Trophoblast cell (in vitro differentiated cells and primary cell): ENCODE measurements at regions not wholly inside any gene's neighbourhood (a gene's known extent, or its start where the extent isn't known, plus 50 kb on each side); places are given as distances from the start of the nearest gene placed in this dataset.

ENCODE experiments used
- DNase-seq, 2 donors: peaks; one replicate each; pipeline ENCODE4 v3.0.0-alpha.2; 2016
- H2AFZ ChIP-seq: 2 replicates; pipeline ENCODE4 v1.6.1; 2013; ENCODE audit warnings: low read length, moderate library complexity, mild to moderate bottlenecking; ENCODE audit not compliant: insufficient read depth, poor library complexity
- H2AK5ac ChIP-seq: 2 replicates; pipeline ENCODE4 v1.6.1; 2013; ENCODE audit warnings: mild to moderate bottlenecking, low read length
- H2BK120ac ChIP-seq: 2 replicates; pipeline ENCODE4 v1.6.1; 2013; ENCODE audit warnings: low read length, mild to moderate bottlenecking, moderate library complexity; ENCODE audit not compliant: insufficient read depth, poor library complexity
- H2BK12ac ChIP-seq: 2 replicates; pipeline ENCODE4 v1.6.1; 2013; ENCODE audit warnings: mild to moderate bottlenecking, low read length, moderate library complexity
- H2BK5ac ChIP-seq: 2 replicates; pipeline ENCODE4 v1.6.1; 2013; ENCODE audit warnings: low read length, low read depth, moderate library complexity, mild to moderate bottlenecking; ENCODE audit not compliant: poor library complexity
- H3K14ac ChIP-seq: 2 replicates; pipeline ENCODE4 v1.6.1; 2013; ENCODE audit warnings: mild to moderate bottlenecking, low read length
- H3K18ac ChIP-seq: 2 replicates; pipeline ENCODE4 v1.6.1; 2013; ENCODE audit warnings: mild to moderate bottlenecking, low read length
- H3K23ac ChIP-seq: 2 replicates; pipeline ENCODE4 v1.6.1; 2013; ENCODE audit warnings: low read length
- H3K27ac ChIP-seq: 2 replicates; pipeline ENCODE4 v1.5.1; 2013; ENCODE audit warnings: low read depth, mild to moderate bottlenecking, inconsistent platforms, low read length, moderate library complexity
- H3K27me3 ChIP-seq: 2 replicates; pipeline ENCODE4 v1.6.1; 2013; ENCODE audit warnings: inconsistent platforms, mild to moderate bottlenecking, low read length, moderate library complexity; ENCODE audit not compliant: insufficient read depth
- H3K36me3 ChIP-seq, 2 experiments: 1 replicate in 1 of 2; 2 replicates in 1 of 2; pipeline ENCODE4 v1.6.1; 2013; ENCODE audit warnings: low read length in 2 of 2, mild to moderate bottlenecking in 2 of 2, moderate library complexity in 1 of 2; ENCODE audit not compliant: insufficient read depth in 2 of 2, control insufficient read depth in 1 of 2
- H3K4ac ChIP-seq: 2 replicates; pipeline ENCODE4 v1.6.1; 2013; ENCODE audit warnings: low read depth, mild to moderate bottlenecking, low read length, moderate library complexity
- H3K4me1 ChIP-seq, 2 experiments: 1 replicate in 1 of 2; 2 replicates in 1 of 2; pipeline ENCODE4 v1.6.1; 2013; ENCODE audit warnings: low read length in 2 of 2, mild to moderate bottlenecking in 2 of 2, moderate library complexity in 1 of 2; ENCODE audit not compliant: insufficient read depth in 2 of 2, control insufficient read depth in 1 of 2
- H3K4me2 ChIP-seq: 2 replicates; pipeline ENCODE4 v1.6.1; 2013; ENCODE audit warnings: inconsistent platforms, mild to moderate bottlenecking, low read length, moderate library complexity
- H3K4me3 ChIP-seq: 2 replicates; pipeline ENCODE4 v1.5.1; 2013; ENCODE audit warnings: mild to moderate bottlenecking, low read depth, low read length, inconsistent platforms
- H3K79me1 ChIP-seq: one replicate; pipeline ENCODE4 v1.6.1; 2013; ENCODE audit warnings: low read length
- H3K79me2 ChIP-seq: 2 replicates; pipeline ENCODE4 v1.6.1; 2013; ENCODE audit warnings: low read length, mild to moderate bottlenecking; ENCODE audit not compliant: control insufficient read depth, insufficient read depth, poor library complexity
- H3K9ac ChIP-seq: 2 replicates; pipeline ENCODE4 v1.6.1; 2013; ENCODE audit warnings: mild to moderate bottlenecking, low read length
- H3K9me3 ChIP-seq: 2 replicates; pipeline ENCODE4 v1.6.1; 2013; ENCODE audit warnings: low read depth, mild to moderate bottlenecking, control low read depth, inconsistent platforms, low read length; ENCODE audit not compliant: insufficient read depth
- H4K12ac ChIP-seq: 2 replicates; pipeline ENCODE4 v1.6.1; 2013; ENCODE audit warnings: low read depth, mild to moderate bottlenecking, low read length, moderate library complexity
- H4K8ac ChIP-seq: 2 replicates; pipeline ENCODE4 v1.6.1; 2013; ENCODE audit warnings: low read depth, mild to moderate bottlenecking, low read length, moderate library complexity
- H4K91ac ChIP-seq: one replicate; pipeline ENCODE4 v1.6.1; 2013; ENCODE audit warnings: low read depth, mild to moderate bottlenecking, low read length, moderate library complexity
- WGBS: extraction: QIAGEN DNeasy Blood & Tissue Kit; methylation state at CpG from one replicate; pipeline ENCODE4 v1.1.7; 2013; ENCODE audit warnings: missing lambda C conversion rate; ENCODE audit not compliant: insufficient read length, insufficient coverage; ENCODE audit errors: extremely low coverage; 5-methylcytosine and 5-hydroxymethylcytosine counted together

DNA sequence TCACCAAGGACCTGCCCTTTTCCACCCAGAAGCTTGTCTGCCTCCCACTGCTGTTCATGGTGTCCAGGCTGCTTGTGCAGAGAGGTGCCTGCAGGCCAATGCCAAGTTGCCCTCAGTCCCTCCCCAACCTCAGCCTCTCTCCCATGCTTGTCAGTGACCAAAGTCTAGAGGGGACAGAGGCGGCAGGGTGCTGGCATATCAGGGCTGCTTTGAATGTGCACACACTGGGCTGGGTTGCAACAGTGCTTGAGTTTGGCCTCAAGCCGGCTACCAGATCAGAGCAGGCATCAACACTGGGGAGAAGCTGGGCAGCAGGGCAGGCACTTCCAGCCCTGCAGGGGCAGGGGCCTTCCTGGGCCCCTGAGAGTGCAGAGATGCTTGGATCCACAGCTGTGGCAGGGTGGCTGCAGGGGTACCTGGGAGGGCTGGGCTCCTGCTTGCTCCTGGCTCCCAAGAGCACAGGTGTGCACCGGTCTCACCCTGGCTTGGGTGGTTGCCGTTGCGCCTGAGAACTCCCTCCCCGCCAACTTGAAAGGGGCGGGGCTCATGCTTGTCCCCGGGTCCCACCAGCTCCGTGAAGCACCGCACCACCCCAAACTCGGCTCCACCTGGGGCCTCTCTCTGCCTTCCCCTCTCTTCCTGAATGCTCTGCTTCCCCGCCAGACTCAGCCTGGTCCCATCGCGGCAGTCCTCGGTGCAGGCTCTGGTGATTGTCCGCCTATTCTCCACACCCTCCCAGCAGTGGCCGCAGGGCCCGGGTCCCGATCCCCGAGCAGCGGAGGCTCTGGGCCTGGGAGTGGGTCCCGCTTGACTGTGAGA is 1681.9 kb upstream of the ADGRL3 start:
- H4K91ac ChIP-seq = no peak overlapping the region
- DNase-seq = no peak
- H2AK5ac ChIP-seq = no peak overlapping the region
- H3K23ac ChIP-seq = no peak overlapping the region
- H2BK120ac ChIP-seq = no peak overlapping the region
- H2BK5ac ChIP-seq = no peak overlapping the region
- no peak overlapping the region for H2BK12ac ChIP-seq
- no peaks in the 10 kb centered on the region for H3K36me3 ChIP-seq
- H2AFZ ChIP-seq = no peak overlapping the region
- H3K9ac ChIP-seq = no peak overlapping the region
- no peaks in the 10 kb centered on the region for H3K79me2 ChIP-seq
- no peak overlapping the region for H3K27ac ChIP-seq
- H3K4me3 ChIP-seq = no peak overlapping the region
- no peak overlapping the region for H3K4me2 ChIP-seq
- no peak overlapping the region for H3K18ac ChIP-seq
- no peak overlapping the region for H3K4ac ChIP-seq
- no peaks in the 10 kb centered on the region for H3K79me1 ChIP-seq
- no peaks in the 10 kb centered on the region for H3K27me3 ChIP-seq
- H4K8ac ChIP-seq = no peak overlapping the region
- peaks cover 7% of the 10 kb centered on the region for H3K9me3 ChIP-seq
- H4K12ac ChIP-seq = no peak overlapping the region
- no peaks in the 10 kb centered on the region for H3K4me1 ChIP-seq
- no CpG with 5 or more reads among the region's 22 CpGs for WGBS
- no peak overlapping the region for H3K14ac ChIP-seq

- DNase-seq = no peak
- Histone ChIP-seq H4K8ac (no peak overlapping the region), H4K91ac (no peak overlapping the region), H3K18ac (no peak overlapping the region), H3K36me3 (no peaks in the 10 kb centered on the region), H4K12ac (no peak overlapping the region), H3K4ac (no peak overlapping the region), H3K4me2 (no peak overlapping the region), H3K9ac (no peak overlapping the region), H2AK5ac (no peak overlapping the region), H2BK12ac (no peak overlapping the region), H2BK120ac (no peak overlapping the region), H3K9me3 (no peaks in the 10 kb centered on the region), H3K27me3 (no peaks in the 10 kb centered on the region), H3K4me3 (no peak overlapping the region), H3K79me2 (no peaks in the 10 kb centered on the region), H2AFZ (no peak overlapping the region), H3K79me1 (no peaks in the 10 kb centered on the region), H3K27ac (no peak overlapping the region), H3K4me1 (no peaks in the 10 kb centered on the region), H2BK5ac (no peak overlapping the region), H3K14ac (no peak overlapping the region), H3K23ac (no peak overlapping the region)
Observed at GRCh38 chr4:59525885-59526284, 1674.2 kb upstream of the ADGRL3 start.

DNA sequence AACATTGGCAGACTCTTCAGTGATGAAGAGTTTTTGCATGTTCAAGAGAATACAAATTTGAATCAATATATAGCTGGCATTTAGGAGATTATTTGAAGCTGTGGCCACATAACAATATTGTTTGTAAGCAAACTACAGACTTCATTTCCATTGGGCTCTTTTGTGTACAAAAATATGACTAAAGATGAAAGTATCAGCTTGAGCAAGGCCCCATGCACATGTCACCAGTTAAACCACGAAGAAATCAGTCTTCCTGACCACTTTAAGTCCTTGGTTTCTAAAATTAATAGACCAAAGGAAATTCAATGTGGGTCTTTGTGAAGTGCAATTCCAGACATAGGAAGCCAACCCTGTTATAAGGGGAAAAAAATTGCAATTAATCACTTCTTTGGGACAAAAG is 1664.6 kb upstream of the ADGRL3 start:
- Histone ChIP-seq H3K18ac (no peak overlapping the region), H3K4me1 (no peaks in the 10 kb centered on the region), H4K12ac (no peak overlapping the region), H3K27ac (no peak overlapping the region), H2BK120ac (no peak overlapping the region), H3K9ac (no peak overlapping the region), H3K23ac (no peak overlapping the region), H2BK12ac (no peak overlapping the region), H4K8ac (no peak overlapping the region), H3K79me2 (no peaks in the 10 kb centered on the region), H3K4me2 (no peak overlapping the region), H3K79me1 (no peaks in the 10 kb centered on the region), H3K9me3 (no peaks in the 10 kb centered on the region), H3K14ac (no peak overlapping the region), H2AFZ (no peak overlapping the region), H3K4me3 (no peak overlapping the region), H2BK5ac (no peak overlapping the region), H3K4ac (no peak overlapping the region), H3K27me3 (no peaks in the 10 kb centered on the region), H3K36me3 (no peaks in the 10 kb centered on the region), H2AK5ac (no peak overlapping the region), H4K91ac (no peak overlapping the region)
- no peak for DNase-seq
- WGBS = no CpG with 5 or more reads among the region's 1 CpG

DNA sequence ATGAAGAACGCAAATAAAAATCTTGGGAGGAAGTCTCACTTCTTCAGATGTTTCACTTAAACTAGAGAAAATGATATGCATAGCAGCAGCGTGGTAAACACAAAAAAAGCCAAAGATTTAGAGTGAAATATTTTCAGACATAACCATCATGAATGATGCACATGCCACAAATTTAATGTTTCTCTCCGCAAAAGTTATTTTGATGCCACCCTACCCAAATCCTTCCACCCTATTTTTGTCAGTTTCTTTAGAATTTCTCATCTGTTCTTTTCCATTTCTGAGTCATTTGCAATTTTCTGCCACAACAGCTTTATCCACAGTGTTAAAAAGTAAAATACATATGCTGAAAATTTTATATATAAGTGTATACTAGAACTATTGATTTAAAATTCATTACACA is 1663.7 kb upstream of the ADGRL3 start:
- Histone ChIP-seq H3K4me2 (no peak overlapping the region), H3K14ac (no peak overlapping the region), H2BK120ac (no peak overlapping the region), H3K9me3 (no peaks in the 10 kb centered on the region), H2BK12ac (no peak overlapping the region), H2AFZ (no peak overlapping the region), H4K91ac (no peak overlapping the region), H3K9ac (no peak overlapping the region), H3K27me3 (no peaks in the 10 kb centered on the region), H3K4me1 (no peaks in the 10 kb centered on the region), H3K27ac (no peak overlapping the region), H3K36me3 (no peaks in the 10 kb centered on the region), H3K23ac (no peak overlapping the region), H2BK5ac (no peak overlapping the region), H3K4ac (no peak overlapping the region), H3K79me1 (no peaks in the 10 kb centered on the region), H2AK5ac (no peak overlapping the region), H3K79me2 (no peaks in the 10 kb centered on the region), H3K18ac (no peak overlapping the region), H3K4me3 (no peak overlapping the region), H4K12ac (no peak overlapping the region), H4K8ac (no peak overlapping the region)
- DNase-seq = no peak
- WGBS = no CpG with 5 or more reads among the region's 3 CpGs
